ENCODE measurements at regions not wholly inside any gene's neighbourhood (a gene's known extent, or its start where the extent isn't known, plus 50 kb on each side); places are given as distances from the start of the nearest gene placed in this dataset.

GRCh38 chr1:148354913-148355308 is 128.2 kb downstream of the PPIAL4G start:
- TF ChIP-seq CTCF (IDR thresholded peaks at IDR 0.05) (no peak), EP300 (IDR thresholded peaks at IDR 0.05) (no peak), POLR2A (IDR thresholded peaks at IDR 0.05; ENCODE audit: low read depth) (no peak), POLR2AphosphoS5 (IDR thresholded peaks at IDR 0.05) (no peak)

Data from esophagus muscularis mucosa (tissue), 4 donors.